H1 (cell line): ENCODE measurements at regions not wholly inside any gene's neighbourhood (a gene's known extent, or its start where the extent isn't known, plus 50 kb on each side); places are given as distances from the start of the nearest gene placed in this dataset.

ENCODE experiments used
- CTCF ChIP-seq, 3 experiments: IDR thresholded peaks; 1 replicate in 2 of 3; 2 replicates in 1 of 3; pipeline versions ENCODE4 v1.5.1 to v1.6.1; 2011; ENCODE audit warnings: low read length in 3 of 3, mild to moderate bottlenecking in 3 of 3, inconsistent platforms in 2 of 3, low read depth in 1 of 3, moderate library complexity in 1 of 3; ENCODE audit not compliant: insufficient read depth in 1 of 3; ENCODE audit errors: control extremely low read depth in 1 of 3
- NRF1 ChIP-seq: IDR thresholded peaks from 2 replicates; pipeline ENCODE4 v1.6.1; 2011; ENCODE audit warnings: mild to moderate bottlenecking, low read depth, low read length, improper control_type of control experiment
- RFX5 ChIP-seq: IDR thresholded peaks from 2 replicates; pipeline ENCODE4 v1.6.1; 2011; ENCODE audit warnings: low read depth, low read length, improper control_type of control experiment, borderline replicate concordance
- RNF2 ChIP-seq: fragments of 200-900, 300-1000 bp; sonication (generic); IDR thresholded peaks from 2 replicates; pipeline ENCODE4 v1.7.1; 2016; ENCODE audit warnings: borderline replicate concordance, low read depth, mild to moderate bottlenecking, antibody characterized with exemption, low read length; ENCODE audit not compliant: poor library complexity, severe bottlenecking; ENCODE audit errors: missing control alignments
- SP1 ChIP-seq: IDR thresholded peaks from 2 replicates; pipeline ENCODE4 v1.6.1; 2011; ENCODE audit warnings: low read depth, low read length
- SP4 ChIP-seq: IDR thresholded peaks from 2 replicates; pipeline ENCODE4 v1.6.1; 2012; ENCODE audit warnings: low read length, inconsistent platforms
- TCF12 ChIP-seq: IDR thresholded peaks from 2 replicates; pipeline ENCODE4 v1.6.1; 2011; ENCODE audit warnings: low read depth, mild to moderate bottlenecking, low read length
- TF ChIP-seq, protein P1 (sequence below): fragments of 300-600 bp; sonication (generic); IDR thresholded peaks from 2 replicates; pipeline ENCODE4 v1.7.1; 2012; ENCODE audit warnings: low read length, moderate library complexity, mild to moderate bottlenecking, inconsistent platforms; ENCODE audit not compliant: insufficient replicate concordance

- no peak for TF ChIP-seq CTCF (IDR thresholded peaks at IDR 0.05; ENCODE audit: control extremely low read depth in 1 of 3, insufficient read depth in 1 of 3, low read depth in 1 of 3, low read length in 3 of 3)
- no peak for TF ChIP-seq RFX5
- no peak for TF ChIP-seq TCF12
- TF ChIP-seq, protein P1, sequence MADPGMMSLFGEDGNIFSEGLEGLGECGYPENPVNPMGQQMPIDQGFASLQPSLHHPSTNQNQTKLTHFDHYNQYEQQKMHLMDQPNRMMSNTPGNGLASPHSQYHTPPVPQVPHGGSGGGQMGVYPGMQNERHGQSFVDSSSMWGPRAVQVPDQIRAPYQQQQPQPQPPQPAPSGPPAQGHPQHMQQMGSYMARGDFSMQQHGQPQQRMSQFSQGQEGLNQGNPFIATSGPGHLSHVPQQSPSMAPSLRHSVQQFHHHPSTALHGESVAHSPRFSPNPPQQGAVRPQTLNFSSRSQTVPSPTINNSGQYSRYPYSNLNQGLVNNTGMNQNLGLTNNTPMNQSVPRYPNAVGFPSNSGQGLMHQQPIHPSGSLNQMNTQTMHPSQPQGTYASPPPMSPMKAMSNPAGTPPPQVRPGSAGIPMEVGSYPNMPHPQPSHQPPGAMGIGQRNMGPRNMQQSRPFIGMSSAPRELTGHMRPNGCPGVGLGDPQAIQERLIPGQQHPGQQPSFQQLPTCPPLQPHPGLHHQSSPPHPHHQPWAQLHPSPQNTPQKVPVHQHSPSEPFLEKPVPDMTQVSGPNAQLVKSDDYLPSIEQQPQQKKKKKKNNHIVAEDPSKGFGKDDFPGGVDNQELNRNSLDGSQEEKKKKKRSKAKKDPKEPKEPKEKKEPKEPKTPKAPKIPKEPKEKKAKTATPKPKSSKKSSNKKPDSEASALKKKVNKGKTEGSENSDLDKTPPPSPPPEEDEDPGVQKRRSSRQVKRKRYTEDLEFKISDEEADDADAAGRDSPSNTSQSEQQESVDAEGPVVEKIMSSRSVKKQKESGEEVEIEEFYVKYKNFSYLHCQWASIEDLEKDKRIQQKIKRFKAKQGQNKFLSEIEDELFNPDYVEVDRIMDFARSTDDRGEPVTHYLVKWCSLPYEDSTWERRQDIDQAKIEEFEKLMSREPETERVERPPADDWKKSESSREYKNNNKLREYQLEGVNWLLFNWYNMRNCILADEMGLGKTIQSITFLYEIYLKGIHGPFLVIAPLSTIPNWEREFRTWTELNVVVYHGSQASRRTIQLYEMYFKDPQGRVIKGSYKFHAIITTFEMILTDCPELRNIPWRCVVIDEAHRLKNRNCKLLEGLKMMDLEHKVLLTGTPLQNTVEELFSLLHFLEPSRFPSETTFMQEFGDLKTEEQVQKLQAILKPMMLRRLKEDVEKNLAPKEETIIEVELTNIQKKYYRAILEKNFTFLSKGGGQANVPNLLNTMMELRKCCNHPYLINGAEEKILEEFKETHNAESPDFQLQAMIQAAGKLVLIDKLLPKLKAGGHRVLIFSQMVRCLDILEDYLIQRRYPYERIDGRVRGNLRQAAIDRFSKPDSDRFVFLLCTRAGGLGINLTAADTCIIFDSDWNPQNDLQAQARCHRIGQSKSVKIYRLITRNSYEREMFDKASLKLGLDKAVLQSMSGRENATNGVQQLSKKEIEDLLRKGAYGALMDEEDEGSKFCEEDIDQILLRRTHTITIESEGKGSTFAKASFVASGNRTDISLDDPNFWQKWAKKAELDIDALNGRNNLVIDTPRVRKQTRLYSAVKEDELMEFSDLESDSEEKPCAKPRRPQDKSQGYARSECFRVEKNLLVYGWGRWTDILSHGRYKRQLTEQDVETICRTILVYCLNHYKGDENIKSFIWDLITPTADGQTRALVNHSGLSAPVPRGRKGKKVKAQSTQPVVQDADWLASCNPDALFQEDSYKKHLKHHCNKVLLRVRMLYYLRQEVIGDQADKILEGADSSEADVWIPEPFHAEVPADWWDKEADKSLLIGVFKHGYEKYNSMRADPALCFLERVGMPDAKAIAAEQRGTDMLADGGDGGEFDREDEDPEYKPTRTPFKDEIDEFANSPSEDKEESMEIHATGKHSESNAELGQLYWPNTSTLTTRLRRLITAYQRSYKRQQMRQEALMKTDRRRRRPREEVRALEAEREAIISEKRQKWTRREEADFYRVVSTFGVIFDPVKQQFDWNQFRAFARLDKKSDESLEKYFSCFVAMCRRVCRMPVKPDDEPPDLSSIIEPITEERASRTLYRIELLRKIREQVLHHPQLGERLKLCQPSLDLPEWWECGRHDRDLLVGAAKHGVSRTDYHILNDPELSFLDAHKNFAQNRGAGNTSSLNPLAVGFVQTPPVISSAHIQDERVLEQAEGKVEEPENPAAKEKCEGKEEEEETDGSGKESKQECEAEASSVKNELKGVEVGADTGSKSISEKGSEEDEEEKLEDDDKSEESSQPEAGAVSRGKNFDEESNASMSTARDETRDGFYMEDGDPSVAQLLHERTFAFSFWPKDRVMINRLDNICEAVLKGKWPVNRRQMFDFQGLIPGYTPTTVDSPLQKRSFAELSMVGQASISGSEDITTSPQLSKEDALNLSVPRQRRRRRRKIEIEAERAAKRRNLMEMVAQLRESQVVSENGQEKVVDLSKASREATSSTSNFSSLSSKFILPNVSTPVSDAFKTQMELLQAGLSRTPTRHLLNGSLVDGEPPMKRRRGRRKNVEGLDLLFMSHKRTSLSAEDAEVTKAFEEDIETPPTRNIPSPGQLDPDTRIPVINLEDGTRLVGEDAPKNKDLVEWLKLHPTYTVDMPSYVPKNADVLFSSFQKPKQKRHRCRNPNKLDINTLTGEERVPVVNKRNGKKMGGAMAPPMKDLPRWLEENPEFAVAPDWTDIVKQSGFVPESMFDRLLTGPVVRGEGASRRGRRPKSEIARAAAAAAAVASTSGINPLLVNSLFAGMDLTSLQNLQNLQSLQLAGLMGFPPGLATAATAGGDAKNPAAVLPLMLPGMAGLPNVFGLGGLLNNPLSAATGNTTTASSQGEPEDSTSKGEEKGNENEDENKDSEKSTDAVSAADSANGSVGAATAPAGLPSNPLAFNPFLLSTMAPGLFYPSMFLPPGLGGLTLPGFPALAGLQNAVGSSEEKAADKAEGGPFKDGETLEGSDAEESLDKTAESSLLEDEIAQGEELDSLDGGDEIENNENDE = no peak
- TF ChIP-seq RNF2 = no peak
- no peak for TF ChIP-seq SP4
- TF ChIP-seq NRF1 = no peak
- TF ChIP-seq SP1 = no peak
These were observed 362.7 kb upstream of the PTGER4 start for GRCh38 chr5:40317023-40317422.
